Left renal pelvis (tissue), 4 donors: ENCODE measurements at regions not wholly inside any gene's neighbourhood (a gene's known extent, or its start where the extent isn't known, plus 50 kb on each side); places are given as distances from the start of the nearest gene placed in this dataset.
"Not testable (repeated sequence)": the region's sequence is repeated elsewhere in the genome, so short reads cannot be mapped to it uniquely, and the experiment has no call there.

Source experiments
- DNase-seq, 4 donors: peaks; one replicate each; pipeline ENCODE4 v3.0.0-alpha.2; 2013; ENCODE audit warnings: low read depth in 4 of 4, low spot score in 3 of 4

DNA sequence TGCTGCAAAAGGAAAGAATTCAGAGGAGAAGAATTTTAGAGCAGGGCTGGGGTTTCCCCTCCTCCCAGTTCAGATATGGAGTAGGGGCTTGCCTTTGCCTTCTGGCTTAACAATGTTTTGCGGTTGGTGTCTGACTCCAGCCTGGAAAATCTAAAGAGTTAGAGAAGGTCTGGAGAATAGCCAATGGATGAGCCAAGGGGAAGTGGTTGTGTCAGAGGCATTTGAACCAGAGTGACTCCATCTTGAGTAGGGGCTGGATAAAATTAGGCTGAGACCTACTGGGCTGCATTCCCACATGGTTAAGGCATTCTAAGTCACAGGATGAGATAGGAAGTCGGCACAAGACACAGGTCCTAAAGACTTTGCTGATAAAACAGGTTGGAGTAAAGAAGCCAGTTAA, 133.7 kb downstream of the DIRAS2 start:
- DNase-seq: no peak

DNA sequence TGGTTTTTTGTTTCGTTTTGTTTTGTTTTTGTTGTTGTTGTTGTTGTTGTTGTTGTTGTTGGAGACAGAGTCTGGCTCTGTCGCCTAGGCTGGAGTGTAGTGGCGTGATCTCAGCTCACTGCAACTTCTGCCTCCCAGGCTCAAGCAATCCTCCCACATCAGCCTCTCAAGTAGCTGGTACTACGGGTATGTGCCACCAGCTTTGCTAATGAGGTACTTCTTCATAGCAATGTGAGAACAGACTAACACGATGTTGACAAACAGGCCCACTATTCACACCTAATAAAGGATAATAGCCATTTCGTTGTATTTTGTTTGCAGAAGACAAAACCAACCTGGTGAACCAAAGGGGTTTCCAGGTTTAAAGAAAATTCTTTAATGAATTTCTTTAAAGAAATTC, 130.9 kb downstream of the DIRAS2 start:
- DNase-seq: no peak

DNA sequence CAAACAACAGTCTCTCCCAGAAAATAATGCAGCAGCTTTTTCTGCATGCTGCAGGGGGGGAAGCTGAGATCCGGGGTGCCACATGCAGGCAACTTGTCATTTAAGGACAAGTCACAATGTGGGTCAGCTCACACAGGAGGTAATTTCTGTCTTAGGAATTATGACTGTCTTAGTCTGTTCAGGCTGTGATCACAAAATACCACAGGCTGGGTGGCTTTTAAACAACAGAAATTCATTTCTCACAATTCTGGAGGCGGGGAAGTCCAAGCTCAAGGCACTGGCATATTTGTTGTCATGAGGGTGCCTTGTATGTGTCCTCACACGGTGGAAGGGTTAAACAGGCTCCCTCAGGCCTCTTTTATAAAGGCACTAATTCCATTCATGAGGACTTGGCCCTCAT, 127.7 kb downstream of the DIRAS2 start:
- DNase-seq: no peak

DNA sequence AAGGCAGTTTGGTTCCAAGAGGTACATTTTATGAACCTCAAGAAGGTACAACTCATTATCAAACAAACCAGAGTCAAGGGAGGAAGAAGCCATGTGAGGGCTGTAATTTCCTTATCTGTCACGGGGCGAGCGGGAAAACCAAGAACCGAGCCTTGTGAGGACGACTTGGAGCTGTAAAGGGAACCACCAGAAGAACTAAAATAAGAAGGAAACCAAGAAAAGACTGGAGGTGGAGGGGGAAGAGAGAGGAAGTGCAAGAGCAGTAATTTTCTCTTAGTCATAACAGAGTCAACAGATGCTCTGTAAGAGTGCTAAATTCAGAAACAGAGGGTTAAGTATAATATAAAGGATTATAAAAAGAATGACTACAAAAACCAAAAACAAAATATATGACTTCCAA, 127.1 kb downstream of the DIRAS2 start:
- no peak for DNase-seq

DNA sequence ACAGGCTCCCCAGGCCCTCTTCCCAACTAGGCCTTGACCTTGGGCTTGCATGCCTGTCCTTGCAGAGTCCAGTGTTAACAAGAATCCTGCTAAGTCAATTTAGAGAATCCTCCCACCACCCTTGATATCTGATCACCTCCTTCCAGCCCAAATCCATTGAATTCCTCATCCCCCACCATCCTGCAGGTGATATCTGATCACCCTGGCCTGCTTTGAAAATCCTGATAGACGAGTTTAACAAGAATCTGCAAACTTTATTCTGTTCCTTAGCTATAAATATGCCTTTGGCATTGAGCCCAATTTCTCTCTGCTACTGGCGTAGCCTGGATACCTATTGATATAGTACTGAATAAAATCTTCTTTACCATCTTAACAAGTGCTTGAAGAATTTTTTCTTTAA, 125.5 kb downstream of the DIRAS2 start:
- peak in 2 of 4 donors; percentile 6 to 15 for DNase-seq

DNA sequence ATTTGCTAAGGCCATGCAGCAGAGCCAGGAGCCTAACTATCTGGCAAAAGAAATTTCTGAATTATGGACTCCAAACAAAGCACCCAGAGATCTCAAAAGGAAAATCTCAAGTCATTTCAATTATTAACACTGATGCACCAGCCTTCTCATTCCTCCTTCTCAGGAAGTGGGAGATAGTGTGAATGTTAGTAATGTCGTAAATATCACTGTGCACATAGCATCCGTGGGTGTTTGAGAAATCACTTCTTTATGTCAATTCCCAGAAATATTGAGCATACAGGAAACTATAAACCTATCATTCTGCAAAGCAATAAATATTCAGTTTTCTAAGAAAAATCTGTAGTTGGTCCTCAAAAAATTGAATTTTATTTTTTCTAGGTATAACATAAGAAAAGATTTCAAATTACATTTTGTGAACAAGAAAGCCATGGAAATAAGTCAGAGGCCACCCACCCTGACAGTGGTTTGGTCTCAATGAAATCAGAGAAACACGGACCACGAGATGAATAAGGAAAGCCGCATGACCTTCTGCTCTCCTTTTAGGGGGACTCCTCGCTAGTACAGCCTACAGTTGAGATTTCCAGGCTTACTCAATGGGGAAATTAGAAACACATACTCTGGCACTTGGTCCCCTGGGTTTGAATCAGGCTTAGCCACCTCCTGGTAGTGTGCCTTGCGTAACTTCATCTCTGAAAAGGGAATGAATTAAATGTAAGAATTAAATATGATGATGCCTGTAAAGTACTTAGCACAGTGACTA, 120.6 kb downstream of the DIRAS2 start:
- DNase-seq: no peak

DNA sequence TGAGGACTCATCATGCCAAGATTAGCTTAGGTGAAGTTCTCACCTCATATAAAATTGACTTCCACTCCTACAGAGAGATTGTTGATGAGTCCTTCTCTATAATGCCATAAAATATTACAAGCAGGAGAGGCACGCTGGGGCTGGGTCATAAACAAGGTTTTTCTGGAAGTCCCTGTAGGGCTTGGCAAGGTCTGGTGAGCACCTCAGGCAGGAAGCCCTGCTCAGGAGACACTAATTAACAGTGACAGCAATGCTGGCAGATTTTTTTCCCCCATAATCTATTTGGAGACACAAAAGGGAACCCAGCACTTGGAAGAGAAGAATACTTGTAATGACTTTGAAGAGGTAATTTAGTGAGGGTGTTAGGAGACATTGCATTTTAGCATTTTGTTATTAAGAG, 118.7 kb downstream of the DIRAS2 start:
- no peak for DNase-seq

DNA sequence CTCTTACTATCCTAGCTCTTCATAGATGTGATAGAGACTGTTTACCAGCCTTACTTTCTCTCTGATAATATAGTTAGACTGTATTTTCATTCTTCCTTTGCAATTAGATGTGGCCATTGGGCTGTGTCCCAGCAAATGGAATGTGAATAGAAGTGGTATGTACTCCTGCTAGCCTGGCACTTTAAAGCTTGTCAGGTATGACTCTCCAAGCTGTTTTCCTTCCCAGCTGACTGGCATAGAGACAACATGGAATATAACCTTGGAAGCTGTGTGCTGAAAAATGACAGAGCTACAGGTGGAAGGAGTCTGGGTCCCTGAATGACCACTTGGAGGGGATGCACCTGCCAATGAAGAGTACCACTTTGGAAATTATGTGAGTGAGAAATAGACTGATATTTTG, 116.2 kb downstream of the DIRAS2 start:
- peak in 1 of 4 donors; percentile 22 for DNase-seq

DNA sequence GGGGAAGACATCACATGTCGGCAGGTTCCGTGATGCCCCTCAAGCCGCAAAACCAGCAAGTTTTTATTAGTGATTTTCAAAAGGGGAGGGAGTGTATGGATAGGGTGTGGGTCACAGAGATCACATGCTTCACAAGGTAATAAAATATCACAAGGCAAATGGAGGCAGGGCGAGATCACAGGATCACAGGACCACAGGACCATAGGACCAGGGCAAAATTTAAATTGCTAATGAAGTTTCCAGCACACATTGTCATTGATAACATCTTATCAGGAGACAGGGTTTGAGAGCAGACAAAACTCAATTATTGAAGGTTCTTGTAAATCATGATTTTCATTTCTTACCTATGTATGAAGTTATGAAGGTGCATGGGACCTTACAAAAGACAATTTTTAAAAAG, 106.5 kb downstream of the DIRAS2 start:
- not testable (repeated sequence) for DNase-seq

DNA sequence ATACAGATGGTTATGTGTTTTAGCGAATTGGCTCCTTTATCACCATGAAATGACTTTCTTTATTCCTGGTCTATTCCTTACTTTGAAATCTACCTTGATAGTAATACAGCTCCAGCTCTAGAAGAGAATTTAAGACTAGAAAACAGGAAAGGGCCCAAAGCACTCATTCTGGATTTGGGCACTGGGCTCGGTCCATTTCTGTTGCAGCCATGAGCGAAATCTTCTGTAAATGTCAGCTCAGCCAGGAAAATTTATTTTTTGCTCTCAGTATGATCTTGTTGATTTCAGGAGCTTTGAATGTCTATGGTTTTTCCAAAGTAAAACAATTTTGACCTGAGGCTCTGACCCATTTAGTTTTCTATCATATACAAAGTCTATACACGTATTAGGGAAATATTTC, 104.1 kb downstream of the DIRAS2 start:
- DNase-seq: no peak

DNA sequence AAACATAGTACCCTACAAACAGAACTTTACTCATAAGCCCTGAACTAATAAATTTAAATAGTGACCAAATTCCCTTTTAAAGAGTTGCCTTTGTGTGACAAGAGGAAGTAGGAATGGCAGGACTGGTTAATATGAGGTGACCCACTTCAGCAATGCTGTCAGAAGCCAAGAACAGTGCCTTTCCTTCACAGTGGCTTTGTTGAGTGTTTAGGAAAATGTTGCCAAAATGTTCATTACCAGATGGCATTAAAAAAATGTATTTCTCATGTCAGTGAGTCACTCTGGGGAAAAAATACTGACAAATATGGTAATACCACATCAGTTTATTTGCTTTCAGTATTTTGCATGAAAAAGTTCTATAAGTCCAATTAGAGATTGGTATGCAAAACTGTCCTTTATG, 103.3 kb downstream of the DIRAS2 start:
- DNase-seq: no peak

DNA sequence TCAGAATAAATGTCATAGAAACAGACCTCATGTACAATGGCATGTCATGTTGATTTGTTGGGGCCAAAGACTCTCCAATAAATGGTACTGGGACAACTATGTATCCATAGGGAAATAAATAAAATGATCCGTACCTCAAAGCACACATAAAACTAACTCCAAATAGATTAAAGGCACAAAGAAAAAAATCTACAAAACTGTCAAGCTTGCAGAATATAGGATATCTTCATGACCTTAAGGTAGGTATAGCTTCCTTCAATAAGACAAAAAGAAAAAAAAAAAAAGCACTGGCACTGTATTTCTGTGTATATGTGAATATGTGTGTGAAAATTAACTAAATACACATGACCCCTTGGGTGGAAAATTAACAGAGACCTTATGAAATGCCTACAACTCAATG, 101.9 kb downstream of the DIRAS2 start:
- no peak for DNase-seq

DNA sequence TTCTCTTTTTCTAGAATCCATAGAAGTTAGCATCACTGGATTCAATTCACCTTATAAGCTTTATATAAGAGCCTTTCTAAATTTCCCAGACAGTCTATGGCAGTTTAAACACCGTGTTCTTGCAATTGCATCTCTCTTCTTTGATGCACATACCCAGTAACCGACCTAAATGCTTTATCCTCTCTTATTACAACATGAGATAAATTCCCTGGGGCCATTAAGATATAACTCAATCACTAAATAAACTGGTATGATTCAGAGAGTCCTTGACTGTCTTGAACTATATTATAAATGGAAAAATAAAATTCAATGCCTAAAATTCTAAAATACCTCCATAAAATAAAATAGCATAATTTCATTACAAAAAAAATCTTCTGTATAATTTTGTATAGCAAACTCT, 98.1 kb downstream of the DIRAS2 start:
- no peak for DNase-seq

DNA sequence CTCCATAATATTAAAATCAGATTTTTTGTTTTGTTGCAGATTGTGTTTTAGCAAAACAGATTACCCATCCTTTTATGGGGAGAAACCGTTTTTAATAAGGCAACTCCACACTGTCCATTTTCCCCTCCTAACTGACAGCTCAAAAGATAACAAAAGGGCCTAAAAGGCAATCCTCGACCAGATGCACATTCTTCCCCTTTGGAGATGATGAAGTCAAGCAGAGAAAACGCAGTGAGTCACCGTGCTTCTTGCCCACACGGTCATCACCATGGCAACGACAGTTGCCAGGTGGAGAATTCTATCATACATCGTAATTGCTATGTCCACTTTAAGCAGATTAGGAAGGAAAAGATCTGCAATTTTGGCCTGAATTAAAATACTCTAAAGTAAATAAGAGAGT, 96.4 kb downstream of the DIRAS2 start:
- DNase-seq: no peak

DNA sequence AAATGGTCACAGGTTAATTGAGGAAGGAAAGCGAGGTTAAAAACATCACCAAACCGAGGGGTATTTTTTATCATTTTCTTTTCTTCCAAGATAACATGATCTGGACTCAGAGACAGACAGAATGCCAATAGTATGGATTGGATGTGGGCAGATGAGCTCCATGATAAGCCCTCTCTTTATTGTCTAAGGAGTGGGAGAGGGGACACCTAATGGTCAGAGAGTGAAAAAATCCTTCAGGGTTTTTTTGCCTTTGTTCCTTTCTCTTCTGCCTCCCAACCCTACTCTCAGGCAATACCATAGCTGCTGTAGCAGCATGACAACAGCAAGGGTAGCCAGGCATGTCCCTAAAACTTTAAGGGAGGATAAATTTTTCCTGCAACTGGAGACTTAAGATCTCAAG, 94.7 kb downstream of the DIRAS2 start:
- DNase-seq: no peak

DNA sequence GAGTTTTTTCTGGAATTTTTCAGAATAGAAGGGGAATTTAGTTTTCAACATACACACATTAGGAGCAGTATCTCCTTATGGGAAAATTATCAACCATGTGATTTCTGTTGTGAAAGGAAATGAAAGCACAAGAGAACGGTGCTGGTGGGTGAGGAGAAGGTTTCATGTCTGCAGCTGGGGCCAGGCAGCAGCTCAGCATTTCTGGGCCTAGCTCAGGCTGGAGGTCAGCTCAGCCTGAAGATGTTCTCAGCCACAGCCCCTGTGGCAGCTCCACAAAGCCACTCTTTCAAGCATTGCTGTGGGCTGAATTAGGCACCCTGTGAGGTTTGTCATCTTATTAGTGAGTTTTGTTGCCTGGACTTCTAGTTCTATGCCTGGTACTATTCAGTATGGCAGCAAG, 90.3 kb downstream of the DIRAS2 start:
- no peak for DNase-seq

DNA sequence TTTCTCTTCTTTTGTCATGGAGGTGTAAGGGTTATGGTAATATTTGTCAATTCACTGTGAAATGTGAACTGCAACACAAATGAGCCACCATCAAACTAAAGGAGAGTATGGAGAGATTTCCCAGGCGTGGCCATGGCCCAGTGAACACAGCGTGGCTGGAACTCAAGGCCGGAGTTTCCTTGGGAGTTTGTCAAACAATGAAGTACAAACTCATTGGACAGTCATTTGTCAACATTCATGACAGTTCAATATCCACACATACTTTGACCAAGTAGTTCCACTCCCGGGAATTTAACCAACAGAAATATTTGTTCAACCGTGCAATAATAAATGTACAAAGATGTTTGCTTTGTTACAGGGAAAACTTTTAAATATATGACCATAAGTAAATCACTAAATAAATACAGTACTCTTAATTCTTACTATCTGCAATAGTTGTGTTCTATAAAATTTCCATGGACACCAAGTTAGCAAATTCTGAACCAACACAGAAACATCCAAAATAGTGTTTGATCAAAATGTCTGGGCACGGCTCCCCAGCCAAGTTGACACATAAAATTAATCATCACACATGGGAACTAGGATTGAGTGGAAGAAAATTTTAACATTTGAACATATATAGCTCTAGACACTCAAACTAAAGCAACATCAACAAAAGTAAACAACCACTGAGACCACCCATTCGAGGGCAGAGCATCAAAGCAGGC, 87.1 kb downstream of the DIRAS2 start:
- no peak for DNase-seq

DNA sequence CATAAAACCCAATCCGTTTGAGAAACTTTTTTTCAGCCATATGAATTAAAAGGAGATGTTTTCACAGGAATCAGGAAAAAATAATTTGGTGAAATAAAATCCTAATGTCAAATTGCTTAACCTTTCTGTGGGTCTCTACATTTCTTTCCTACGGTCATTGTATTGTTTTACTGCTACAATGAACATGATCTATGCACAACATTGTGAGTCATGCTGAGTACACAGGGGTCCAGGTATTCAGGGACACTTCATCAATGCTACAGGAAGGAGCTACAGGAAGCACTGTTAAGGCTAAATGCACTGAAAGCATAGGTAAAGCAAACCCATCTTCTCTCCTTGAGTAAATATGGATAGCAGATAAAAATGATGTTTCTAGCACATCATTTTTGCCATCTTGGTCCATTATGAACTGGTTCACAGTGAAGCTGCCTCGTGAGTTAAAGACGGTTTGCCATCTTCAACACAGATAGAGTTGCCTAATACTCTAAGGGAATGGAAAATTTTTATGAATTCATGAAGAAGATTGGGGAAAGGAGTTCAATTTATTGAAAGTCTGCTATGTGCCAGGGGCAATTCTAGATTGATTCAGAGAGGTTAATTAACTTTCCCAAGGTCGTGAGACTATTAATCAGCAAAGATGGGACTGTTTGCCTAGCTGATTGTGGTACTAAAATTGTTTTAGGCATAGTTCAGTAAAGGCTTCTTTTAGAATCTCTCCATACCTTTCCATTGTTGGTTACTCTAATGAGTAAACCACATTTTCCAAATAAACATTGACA, 85.5 kb downstream of the DIRAS2 start:
- DNase-seq: no peak

DNA sequence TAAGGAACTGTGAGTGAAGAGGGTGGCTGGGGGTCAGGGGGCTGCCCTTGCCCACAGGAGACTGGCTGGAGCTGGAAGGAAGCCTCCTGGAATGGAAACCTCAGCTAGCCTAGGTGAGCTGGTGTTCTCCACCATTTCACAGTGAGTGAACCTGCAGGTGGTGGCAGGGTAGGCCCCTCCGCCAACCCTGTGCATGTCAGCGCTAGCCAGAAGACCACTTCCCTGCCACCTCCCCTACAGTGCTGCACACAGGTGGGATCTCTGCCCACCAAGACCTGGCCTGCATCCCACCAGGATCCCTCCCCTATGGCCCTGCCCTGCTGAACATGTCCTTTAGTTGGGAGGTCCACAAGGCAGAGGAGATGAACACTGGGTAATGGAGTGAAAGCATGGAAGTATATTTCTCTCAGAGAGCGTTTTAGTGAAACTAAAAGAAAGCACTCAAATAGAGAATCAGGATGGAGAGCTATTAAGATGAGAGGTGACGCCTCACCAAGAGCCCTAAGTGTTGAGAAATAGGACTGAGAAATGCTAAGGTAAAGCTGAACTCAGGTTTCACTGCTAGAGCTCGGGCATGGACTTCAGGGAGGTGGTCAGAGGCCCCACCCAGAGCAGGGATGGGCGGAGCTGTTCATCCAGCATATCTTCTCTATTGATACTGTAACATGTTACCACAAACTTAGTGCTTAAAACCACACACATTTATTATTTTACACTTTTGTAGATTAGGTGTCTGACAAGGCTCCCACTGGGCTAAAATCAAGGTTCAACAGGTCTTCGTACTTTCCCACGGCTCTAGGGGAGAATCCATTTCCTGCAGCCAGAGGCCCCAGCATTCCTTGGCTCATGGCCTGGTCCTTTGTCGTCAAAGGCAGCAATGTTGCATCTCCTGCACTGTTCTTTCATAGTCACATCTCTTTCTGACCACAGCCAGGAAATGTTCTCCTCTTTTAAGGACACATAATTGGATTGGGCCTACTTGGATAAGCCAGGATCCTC, 83.2 kb downstream of the DIRAS2 start:
- DNase-seq: no peak
